Stromal cell of bone marrow (primary cell): ENCODE measurements at regions not wholly inside any gene's neighbourhood (a gene's known extent, or its start where the extent isn't known, plus 50 kb on each side); places are given as distances from the start of the nearest gene placed in this dataset.
"Not testable (repeated sequence)": the region's sequence is repeated elsewhere in the genome, so short reads cannot be mapped to it uniquely, and the experiment has no call there.

Experiments used
- DNase-seq: peaks from one replicate; pipeline ENCODE4 v3.0.0-alpha.2; 2012; ENCODE audit warnings: low read depth

DNA sequence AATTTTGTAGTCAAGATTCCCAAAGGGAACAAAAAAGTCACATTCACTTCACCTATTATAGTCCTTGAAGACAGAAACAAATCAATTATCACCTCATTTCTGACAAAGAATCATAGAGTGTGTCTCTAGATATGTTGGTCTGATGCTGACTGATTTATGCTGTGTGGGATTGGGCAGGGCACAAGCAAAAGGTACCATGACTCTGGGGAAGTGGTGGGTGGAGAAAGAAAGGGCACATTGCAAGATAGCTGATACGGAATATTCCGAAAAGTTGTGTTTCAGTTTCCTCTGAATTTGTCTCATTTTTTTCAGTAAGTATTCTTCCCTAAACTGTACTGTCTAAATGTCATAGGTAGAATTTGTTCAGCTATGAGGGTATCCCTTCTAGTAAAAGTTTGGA is 268.0 kb downstream of the MREG start:
- DNase-seq, result no peak

- no peak for DNase-seq
Measured at GRCh38 chr2:215744514-215744913, 268.8 kb downstream of the MREG start.

- DNase-seq, result no peak
Measured at GRCh38 chr2:215743066-215743465, 270.3 kb downstream of the MREG start.

GRCh38 chr2:215742021-215742420 is 271.3 kb downstream of the MREG start:
- DNase-seq, result no peak

GRCh38 chr2:215740071-215740470 is 273.3 kb downstream of the MREG start:
- DNase-seq, result no peak

DNA sequence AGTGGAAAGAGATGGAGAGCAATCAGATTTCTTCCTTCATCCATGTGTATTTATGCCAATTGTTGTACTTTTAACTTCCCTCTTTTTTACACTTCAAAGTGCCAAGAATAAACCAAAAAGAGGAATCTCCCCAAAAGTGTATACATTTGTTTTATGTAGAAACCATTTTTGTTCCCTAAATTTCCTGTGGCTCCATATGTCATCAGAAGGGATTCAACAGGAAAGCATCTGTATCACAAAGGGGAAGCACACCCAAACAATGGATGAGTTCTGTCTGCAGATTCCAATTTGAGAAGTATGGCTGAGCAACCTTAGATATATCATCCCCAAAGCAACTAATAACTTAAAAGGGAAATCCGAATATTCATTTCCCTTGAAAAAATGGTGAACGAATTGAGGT is 275.0 kb downstream of the MREG start:
- no peak for DNase-seq

- DNase-seq, result no peak
Measured at GRCh38 chr2:215737477-215737876, 275.9 kb downstream of the MREG start.

DNA sequence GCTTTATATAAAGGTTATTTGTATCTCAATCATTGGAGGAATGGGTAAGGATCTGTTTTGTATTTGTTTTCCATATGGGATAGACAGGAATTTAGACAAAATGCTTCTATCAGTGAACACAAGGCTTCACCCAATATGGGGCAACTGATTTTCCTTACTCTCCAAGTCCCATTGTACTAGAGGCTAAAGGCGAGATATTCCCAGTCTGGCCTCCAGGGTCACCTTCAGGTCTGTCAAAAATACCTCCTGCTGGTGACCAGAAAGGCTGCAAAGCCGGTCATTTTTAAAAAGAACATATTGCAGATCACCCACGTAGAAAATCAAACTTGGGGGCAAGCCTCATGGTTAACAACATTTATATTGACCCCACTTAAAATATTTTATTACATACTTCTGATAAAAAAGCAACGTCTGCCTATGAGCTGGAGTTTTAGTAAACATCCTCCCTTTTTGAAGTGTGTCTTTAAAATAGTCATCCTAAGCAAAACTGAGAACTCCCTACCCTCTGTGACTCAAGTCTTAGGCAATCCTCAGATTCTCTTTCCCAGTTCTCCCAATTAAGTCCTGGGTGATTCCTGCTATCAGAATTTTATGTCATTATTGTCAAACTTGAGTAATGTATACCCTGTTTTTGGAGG is 276.6 kb downstream of the MREG start:
- peak; percentile 84 for DNase-seq

DNA sequence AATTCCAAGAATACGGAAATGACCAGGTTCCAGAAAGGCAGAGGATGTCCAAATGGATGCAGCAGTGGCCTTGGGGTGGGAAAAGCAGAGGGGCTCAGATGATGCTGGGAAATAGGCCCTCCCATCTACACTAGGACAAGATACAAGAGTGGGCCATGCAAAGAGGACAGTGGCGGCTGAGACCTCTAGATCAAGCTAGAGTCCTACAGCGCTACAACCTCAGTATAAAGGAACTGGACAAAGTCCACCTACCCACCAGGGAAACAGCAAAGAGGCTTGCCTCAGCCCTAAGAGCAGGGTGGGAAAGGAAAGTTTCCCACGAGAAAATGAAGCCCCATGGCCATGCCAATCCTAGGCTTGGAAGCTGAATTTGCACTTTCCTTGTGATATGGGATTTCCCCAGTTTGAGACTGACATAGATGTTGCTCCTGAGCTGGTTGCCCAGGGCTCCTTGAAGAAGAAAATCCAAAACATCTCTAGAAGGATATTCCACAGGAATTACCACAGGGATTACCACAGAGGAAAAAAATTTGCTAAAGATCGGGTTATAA is 282.2 kb downstream of the MREG start:
- DNase-seq, result no peak

DNA sequence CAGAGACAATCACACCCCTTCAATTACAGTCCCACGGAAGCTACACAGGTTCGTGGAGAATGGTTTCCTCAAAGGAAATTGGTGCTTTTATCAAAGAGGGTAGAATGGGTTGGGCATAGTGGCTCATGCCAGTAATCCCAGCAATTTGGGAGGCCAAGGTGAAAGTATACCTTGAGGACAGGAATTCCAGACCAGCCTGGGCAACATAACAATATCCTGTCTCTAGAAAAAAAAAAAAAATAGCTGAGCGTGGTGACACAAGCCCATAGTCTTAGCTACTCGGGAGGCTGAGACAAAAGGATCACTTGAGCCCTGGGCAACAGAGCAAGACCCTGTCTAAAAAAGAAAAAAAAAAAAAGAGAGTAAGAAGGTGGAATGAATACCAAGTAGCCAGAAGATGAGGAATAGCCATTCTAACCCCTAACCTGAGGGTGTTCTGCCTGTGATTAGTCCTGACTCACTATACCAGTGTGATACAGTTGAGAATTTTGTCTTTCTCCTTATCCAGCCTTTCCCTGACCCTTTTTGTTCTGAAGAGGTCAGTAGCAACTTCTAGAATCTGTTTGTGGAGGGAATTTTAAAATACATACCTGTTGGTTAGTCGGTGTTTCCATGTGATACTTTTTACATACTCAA is 283.2 kb downstream of the MREG start:
- no peak for DNase-seq

- DNase-seq, result peak; percentile 99
Measured at GRCh38 chr2:215728504-215729065, 284.8 kb downstream of the MREG start.

GRCh38 chr2:215727507-215728503 is 285.5 kb downstream of the MREG start:
- DNase-seq, result peak; percentile 60

GRCh38 chr2:215726070-215726469 is 287.3 kb downstream of the MREG start:
- no peak for DNase-seq

DNA sequence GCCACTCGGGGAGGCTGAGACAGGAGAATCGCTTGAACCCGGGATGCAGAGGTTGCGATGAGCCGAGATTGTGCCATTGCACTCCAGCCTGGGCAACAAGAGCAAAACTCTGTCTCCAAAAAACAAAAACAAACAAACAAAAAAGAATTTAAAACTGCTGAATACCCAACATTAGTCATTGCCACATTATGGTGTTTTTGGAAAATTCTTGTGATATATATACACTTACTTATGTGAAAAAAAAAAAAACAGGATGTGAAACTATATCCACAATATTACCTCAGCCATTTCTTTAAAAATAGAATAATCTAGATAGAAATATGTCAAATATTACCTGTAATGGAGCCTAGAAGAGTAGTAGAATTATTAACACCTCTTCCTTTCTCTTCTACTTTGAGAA is 288.3 kb upstream of the FN1 start:
- no peak for DNase-seq

DNA sequence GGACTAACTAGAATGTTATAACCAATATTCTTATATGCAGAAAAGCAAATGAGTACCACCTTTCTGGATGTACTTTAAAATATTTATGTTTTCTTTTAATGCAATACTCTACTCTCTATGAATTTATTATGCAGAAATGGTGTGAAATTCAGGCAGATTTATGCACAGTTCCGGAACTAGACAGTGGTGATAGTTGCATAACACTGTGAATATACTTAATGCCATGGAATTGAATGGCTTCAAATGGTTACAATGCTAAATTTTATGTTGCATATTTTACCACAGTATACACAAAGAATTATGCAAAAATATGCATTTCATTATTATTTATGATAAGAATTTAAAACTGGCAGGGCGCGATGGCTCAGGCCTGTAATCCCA is 287.8 kb upstream of the FN1 start:
- no peak for DNase-seq

DNA sequence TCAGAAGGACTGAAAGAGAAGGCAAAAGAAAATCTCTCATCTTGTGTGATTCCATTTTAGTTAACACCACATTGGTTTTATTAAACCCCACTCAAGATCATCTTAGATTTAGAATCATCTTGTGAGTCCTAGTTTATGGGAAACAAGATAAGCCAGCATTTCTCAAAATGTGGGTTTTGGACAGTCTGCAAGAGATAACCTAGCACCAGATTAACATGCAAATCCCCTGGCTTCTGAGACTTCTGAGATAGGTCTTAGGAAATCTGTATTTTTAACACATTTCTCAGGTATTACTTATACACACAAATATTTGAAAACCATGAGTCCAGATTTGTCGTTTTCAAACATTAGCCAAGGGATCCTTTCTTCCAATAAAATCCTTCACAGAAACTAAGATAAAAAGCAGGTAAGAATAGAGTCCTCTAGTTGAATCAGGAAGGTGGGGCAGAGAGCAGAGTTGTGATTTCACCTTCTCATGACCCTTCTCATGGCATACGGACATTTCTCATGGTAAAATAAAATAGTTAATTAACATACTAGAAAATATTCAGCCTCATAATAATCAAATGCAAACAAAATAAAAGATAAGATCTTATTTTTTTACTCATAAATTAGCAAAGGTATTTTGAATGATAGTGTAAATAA is 287.2 kb upstream of the FN1 start:
- DNase-seq, result no peak

DNA sequence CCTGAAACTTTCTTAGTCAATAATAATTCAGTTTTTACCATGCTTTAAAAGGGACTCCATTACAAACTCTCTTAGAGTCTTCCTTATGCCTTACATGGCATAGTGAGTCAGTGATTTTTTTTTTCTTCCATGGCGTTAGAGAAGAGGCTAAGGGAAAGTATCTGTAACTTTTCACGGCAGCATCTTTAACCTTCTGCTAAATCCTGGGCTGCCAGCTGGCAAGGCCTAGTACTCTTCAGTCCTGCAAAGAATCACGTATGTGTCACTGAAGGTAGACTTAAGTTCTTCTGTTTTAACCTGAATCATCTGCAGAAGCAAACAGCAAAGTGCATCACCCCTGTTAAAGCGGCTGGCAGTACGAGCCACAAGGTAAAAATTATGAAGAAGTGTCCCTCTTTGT is 286.3 kb upstream of the FN1 start:
- no peak for DNase-seq

- DNase-seq, result not testable (repeated sequence)
Measured at GRCh38 chr2:215721515-215721914, 285.6 kb upstream of the FN1 start.

DNA sequence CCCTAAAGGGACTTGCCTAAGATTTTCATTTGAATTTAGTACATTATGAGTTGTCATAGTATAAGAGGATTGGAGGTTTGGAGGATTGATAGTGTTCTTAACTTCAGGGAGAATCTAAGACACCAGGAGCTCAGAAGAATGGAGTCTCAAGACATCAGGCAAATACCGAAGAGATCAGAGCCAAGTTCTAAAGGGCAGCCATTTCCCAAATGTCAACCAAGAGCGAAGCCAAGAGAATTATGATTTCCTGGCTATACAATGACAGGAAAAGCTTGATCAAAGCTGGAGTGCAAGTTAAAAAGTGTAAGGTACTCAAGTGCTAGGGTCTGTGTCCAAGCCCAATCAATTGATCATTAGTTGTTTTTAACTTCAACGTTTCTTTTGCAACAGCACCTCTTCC is 283.0 kb upstream of the FN1 start:
- no peak for DNase-seq

GRCh38 chr2:215718436-215718835 is 282.6 kb upstream of the FN1 start:
- DNase-seq, result no peak

- DNase-seq, result no peak
Measured at GRCh38 chr2:215717501-215718381, 281.9 kb upstream of the FN1 start.
